C4-2B (cell line): ENCODE measurements at regions not wholly inside any gene's neighbourhood (a gene's known extent, or its start where the extent isn't known, plus 50 kb on each side); places are given as distances from the start of the nearest gene placed in this dataset.

ENCODE experiments used
- H3K27ac ChIP-seq: fragments of 450-650 bp; 2 replicates; pipeline ENCODE4 v1.5.1; 2017
- CTCF ChIP-seq: fragments of 450-650 bp; conservative IDR thresholded peaks from 2 replicates; pipeline ENCODE4 v1.5.1; 2017; ENCODE audit warnings: mild to moderate bottlenecking
- ZFX ChIP-seq: fragments of 450-650 bp; IDR thresholded peaks from 2 replicates; pipeline ENCODE4 v1.6.1; 2017

- H3K27ac ChIP-seq = no peak overlapping the region
- peak; percentile 79 for TF ChIP-seq CTCF
- TF ChIP-seq ZFX = no peak
Measured at GRCh38 chr14:71720978-71721624, 211.1 kb upstream of the RGS6 start.

- no peak overlapping the region for H3K27ac ChIP-seq
Measured at GRCh38 chr14:71721791-71722190, 210.4 kb upstream of the RGS6 start.

GRCh38 chr14:71722885-71723284 lies 209.3 kb upstream of the RGS6 start:
- TF ChIP-seq ZFX = no peak
- TF ChIP-seq CTCF = no peak
- H3K27ac ChIP-seq = no peak overlapping the region

More at GRCh38 chr14:71721791-71722190, 210.4 kb upstream of the RGS6 start:
- no peak for TF ChIP-seq ZFX
- TF ChIP-seq CTCF = no peak

GRCh38 chr14:71725922-71726579 lies 206.2 kb upstream of the RGS6 start:
- TF ChIP-seq ZFX = no peak
- TF ChIP-seq CTCF = no peak
- H3K27ac ChIP-seq = no peak overlapping the region

GRCh38 chr14:71726580-71727021 lies 205.6 kb upstream of the RGS6 start:
- no peak overlapping the region for H3K27ac ChIP-seq
- TF ChIP-seq CTCF (no peak), ZFX (no peak)

- H3K27ac ChIP-seq = no peak overlapping the region
- TF ChIP-seq ZFX (no peak), CTCF (no peak)
Measured at GRCh38 chr14:71728386-71728785, 203.8 kb upstream of the RGS6 start.

GRCh38 chr14:71729596-71729995 lies 202.6 kb upstream of the RGS6 start:
- no peak overlapping the region for H3K27ac ChIP-seq
- TF ChIP-seq ZFX = no peak
- no peak for TF ChIP-seq CTCF
